Astrocyte (in vitro differentiated cells and primary cell): ENCODE measurements at regions not wholly inside any gene's neighbourhood (a gene's known extent, or its start where the extent isn't known, plus 50 kb on each side); places are given as distances from the start of the nearest gene placed in this dataset.

ENCODE experiments used
- DNase-seq: peaks from one replicate; pipeline ENCODE4 v3.0.0-alpha.2; 2010; ENCODE audit warnings: low read depth
- FAIRE-seq: peaks from 2 replicates; lab custom pipeline; 2011; peaks lifted over from hg19 to GRCh38; lab: Jason Lieb, UNC
- H2AFZ ChIP-seq: 2 replicates; pipeline ENCODE4 v1.6.0; 2012; ENCODE audit warnings: low read depth, low read length, inconsistent platforms
- H3K27ac ChIP-seq: 2 replicates; pipeline ENCODE4 v1.5.1; 2011; ENCODE audit warnings: low read depth, low read length, inconsistent platforms
- H3K27me3 ChIP-seq: 2 replicates; pipeline ENCODE4 v1.6.0; 2011; ENCODE audit warnings: low read length, inconsistent platforms; ENCODE audit not compliant: insufficient read depth
- H3K36me3 ChIP-seq: 2 replicates; pipeline ENCODE4 v1.5.1; 2011; ENCODE audit warnings: low read length, inconsistent platforms; ENCODE audit not compliant: insufficient read depth
- H3K4me1 ChIP-seq: 2 replicates; pipeline ENCODE4 v1.5.1; 2011; ENCODE audit warnings: low read length, inconsistent platforms; ENCODE audit not compliant: insufficient read depth
- H3K4me2 ChIP-seq: 2 replicates; pipeline ENCODE4 v1.6.0; 2012; ENCODE audit warnings: low read length, inconsistent platforms
- H3K4me3 ChIP-seq: 2 replicates; pipeline ENCODE4 v1.5.1; 2011; ENCODE audit warnings: low read depth, mild to moderate bottlenecking, low read length, inconsistent platforms; ENCODE audit not compliant: insufficient read depth
- H3K79me2 ChIP-seq: 2 replicates; pipeline ENCODE4 v1.6.0; 2012; ENCODE audit warnings: mild to moderate bottlenecking, low read length, inconsistent platforms; ENCODE audit not compliant: insufficient read depth
- H3K9ac ChIP-seq: 2 replicates; pipeline ENCODE4 v1.6.0; 2012; ENCODE audit warnings: mild to moderate bottlenecking, low read length, inconsistent platforms
- H3K9me3 ChIP-seq: 2 replicates; pipeline ENCODE4 v1.5.1; 2012; ENCODE audit warnings: low read depth, mild to moderate bottlenecking, low read length, inconsistent platforms; ENCODE audit not compliant: insufficient read depth
- H4K20me1 ChIP-seq: 2 replicates; pipeline ENCODE4 v1.6.0; 2012; ENCODE audit warnings: low read length, inconsistent platforms; ENCODE audit not compliant: insufficient read depth
- H3K27ac Mint-ChIP-seq: one replicate; pipeline ENCODE4 v1.8.0; 2021; ENCODE audit warnings: mild to moderate bottlenecking, mixed read lengths; ENCODE audit not compliant: unreplicated experiment
- H3K27me3 Mint-ChIP-seq: one replicate; pipeline ENCODE4 v1.8.0; 2021; ENCODE audit warnings: low read depth, mixed read lengths; ENCODE audit not compliant: unreplicated experiment
- H3K36me3 Mint-ChIP-seq: one replicate; pipeline ENCODE4 v1.8.0; 2021; ENCODE audit warnings: low read depth, mixed read lengths; ENCODE audit not compliant: unreplicated experiment
- H3K4me1 Mint-ChIP-seq: one replicate; pipeline ENCODE4 v1.8.0; 2021; ENCODE audit warnings: low read depth, mixed read lengths; ENCODE audit not compliant: unreplicated experiment
- H3K4me3 Mint-ChIP-seq: one replicate; pipeline ENCODE4 v1.8.0; 2021; ENCODE audit warnings: mild to moderate bottlenecking, moderate library complexity, mixed read lengths; ENCODE audit not compliant: unreplicated experiment
- H3K9me3 Mint-ChIP-seq: one replicate; pipeline ENCODE4 v1.8.0; 2021; ENCODE audit warnings: mild to moderate bottlenecking, mixed read lengths; ENCODE audit not compliant: unreplicated experiment
- EZH2 ChIP-seq: IDR thresholded peaks from 2 replicates; pipeline ENCODE4 v1.6.1; 2012; ENCODE audit warnings: mild to moderate bottlenecking, low read length, inconsistent platforms; ENCODE audit not compliant: insufficient read depth
- TF ChIP-seq, protein P1 (sequence below): IDR thresholded peaks from 2 replicates; pipeline ENCODE4 v1.5.1; 2011; ENCODE audit warnings: low read depth, mild to moderate bottlenecking, inconsistent platforms, low read length, moderate library complexity; ENCODE audit not compliant: insufficient read depth

DNA sequence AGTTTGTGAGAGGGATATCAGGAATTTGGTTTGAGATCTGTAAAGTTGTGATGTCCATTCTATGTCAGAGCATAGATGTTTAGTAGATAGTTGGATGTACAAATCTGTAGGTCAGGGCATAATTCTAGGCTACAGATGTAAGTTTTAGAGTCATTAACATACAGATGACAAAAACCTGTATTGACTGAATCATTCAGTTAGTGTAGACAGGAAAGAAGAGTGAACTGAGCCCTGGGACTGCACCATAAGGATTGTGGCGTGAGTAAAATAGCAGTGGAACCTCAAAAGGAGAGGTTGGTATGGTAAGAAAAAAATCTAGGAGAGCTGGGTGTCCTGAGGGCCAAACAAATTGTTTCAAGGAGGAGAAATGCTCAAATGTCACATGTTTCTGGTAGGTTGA is 73.1 kb upstream of the RPRM start:
- Mint-ChIP-seq H3K36me3 (no peaks in the 10 kb centered on the region), H3K9me3 (peaks cover 3% of the 10 kb centered on the region), H3K4me1 (no peaks in the 10 kb centered on the region), H3K27me3 (no peaks in the 10 kb centered on the region), H3K27ac (no peak overlapping the region), H3K4me3 (no peak overlapping the region)
- Histone ChIP-seq H3K4me3 (no peak overlapping the region), H3K27ac (no peak overlapping the region), H3K79me2 (no peaks in the 10 kb centered on the region), H3K36me3 (no peaks in the 10 kb centered on the region), H3K9me3 (no peaks in the 10 kb centered on the region), H4K20me1 (no peaks in the 10 kb centered on the region), H3K9ac (no peak overlapping the region), H3K4me1 (no peaks in the 10 kb centered on the region), H2AFZ (no peak overlapping the region), H3K27me3 (no peaks in the 10 kb centered on the region), H3K4me2 (no peak overlapping the region)
- DNase-seq, result no peak
- no peak for TF ChIP-seq EZH2
- TF ChIP-seq, protein P1, sequence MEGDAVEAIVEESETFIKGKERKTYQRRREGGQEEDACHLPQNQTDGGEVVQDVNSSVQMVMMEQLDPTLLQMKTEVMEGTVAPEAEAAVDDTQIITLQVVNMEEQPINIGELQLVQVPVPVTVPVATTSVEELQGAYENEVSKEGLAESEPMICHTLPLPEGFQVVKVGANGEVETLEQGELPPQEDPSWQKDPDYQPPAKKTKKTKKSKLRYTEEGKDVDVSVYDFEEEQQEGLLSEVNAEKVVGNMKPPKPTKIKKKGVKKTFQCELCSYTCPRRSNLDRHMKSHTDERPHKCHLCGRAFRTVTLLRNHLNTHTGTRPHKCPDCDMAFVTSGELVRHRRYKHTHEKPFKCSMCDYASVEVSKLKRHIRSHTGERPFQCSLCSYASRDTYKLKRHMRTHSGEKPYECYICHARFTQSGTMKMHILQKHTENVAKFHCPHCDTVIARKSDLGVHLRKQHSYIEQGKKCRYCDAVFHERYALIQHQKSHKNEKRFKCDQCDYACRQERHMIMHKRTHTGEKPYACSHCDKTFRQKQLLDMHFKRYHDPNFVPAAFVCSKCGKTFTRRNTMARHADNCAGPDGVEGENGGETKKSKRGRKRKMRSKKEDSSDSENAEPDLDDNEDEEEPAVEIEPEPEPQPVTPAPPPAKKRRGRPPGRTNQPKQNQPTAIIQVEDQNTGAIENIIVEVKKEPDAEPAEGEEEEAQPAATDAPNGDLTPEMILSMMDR, result no peak
- FAIRE-seq, result no peak

DNA sequence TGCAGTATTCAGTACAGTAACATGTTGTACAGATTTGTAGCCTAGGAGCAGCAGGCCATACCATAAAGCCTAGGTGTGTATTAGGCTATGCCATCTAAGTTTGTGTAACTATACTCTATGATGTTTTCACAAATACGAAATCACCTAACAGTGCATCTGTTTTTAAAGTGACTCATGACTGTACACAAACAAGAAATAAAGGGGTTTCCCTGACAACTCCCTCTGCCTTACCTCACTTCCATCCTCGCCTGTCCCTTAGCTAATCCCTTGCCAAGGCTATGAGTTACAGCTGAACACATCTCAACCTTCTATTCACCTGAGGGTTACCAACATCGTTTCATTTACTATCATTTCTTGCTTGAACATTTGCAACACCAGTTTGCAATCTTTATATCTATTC is 78.6 kb upstream of the RPRM start:
- H3K27me3 ChIP-seq, result no peaks in the 10 kb centered on the region
- Mint-ChIP-seq H3K4me3 (no peak overlapping the region), H3K27ac (no peak overlapping the region), H3K9me3 (peaks cover 3% of the 10 kb centered on the region), H3K27me3 (no peaks in the 10 kb centered on the region), H3K4me1 (no peaks in the 10 kb centered on the region), H3K36me3 (no peaks in the 10 kb centered on the region)
- TF ChIP-seq EZH2, result no peak
- TF ChIP-seq, protein P1, result no peak
- H3K4me1 ChIP-seq, result no peaks in the 10 kb centered on the region
- no peak overlapping the region for H3K9ac ChIP-seq
- no peak overlapping the region for H2AFZ ChIP-seq
- no peaks in the 10 kb centered on the region for H3K79me2 ChIP-seq
- no peak for DNase-seq
- no peaks in the 10 kb centered on the region for H3K9me3 ChIP-seq
- no peak overlapping the region for H3K4me2 ChIP-seq
- no peaks in the 10 kb centered on the region for H4K20me1 ChIP-seq
- no peaks in the 10 kb centered on the region for H3K36me3 ChIP-seq
- no peak overlapping the region for H3K27ac ChIP-seq
- H3K4me3 ChIP-seq, result no peak overlapping the region
- FAIRE-seq, result no peak

DNA sequence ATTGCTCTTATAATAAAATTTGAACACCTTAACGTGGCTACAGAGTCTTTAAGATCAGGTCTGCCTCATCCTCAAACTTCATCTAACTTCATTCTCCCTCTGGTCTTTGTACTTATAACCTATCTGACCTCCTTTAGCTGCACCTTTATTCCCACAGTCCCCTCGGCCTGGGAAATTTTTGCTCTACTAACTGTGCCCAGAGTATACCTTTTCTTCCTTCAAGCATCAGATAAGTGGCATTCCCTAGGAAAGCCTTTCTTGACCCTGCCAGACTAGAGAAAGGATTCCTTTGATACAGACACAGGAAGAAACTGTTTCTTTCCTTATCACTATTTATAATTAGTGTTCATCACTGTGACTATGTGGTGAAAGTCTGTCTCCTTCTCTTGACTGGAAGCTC is 79.2 kb upstream of the RPRM start:
- no peaks in the 10 kb centered on the region for H3K36me3 ChIP-seq
- Mint-ChIP-seq H3K27ac (no peak overlapping the region), H3K4me1 (no peaks in the 10 kb centered on the region), H3K9me3 (peaks cover 3% of the 10 kb centered on the region), H3K36me3 (no peaks in the 10 kb centered on the region), H3K4me3 (no peak overlapping the region), H3K27me3 (no peaks in the 10 kb centered on the region)
- no peak for FAIRE-seq
- H3K27ac ChIP-seq, result no peak overlapping the region
- H3K4me1 ChIP-seq, result no peaks in the 10 kb centered on the region
- H3K9ac ChIP-seq, result no peak overlapping the region
- TF ChIP-seq, protein P1, result no peak
- TF ChIP-seq EZH2, result no peak
- no peak overlapping the region for H3K4me3 ChIP-seq
- no peak for DNase-seq
- H3K27me3 ChIP-seq, result no peaks in the 10 kb centered on the region
- H4K20me1 ChIP-seq, result no peaks in the 10 kb centered on the region
- no peaks in the 10 kb centered on the region for H3K79me2 ChIP-seq
- no peaks in the 10 kb centered on the region for H3K9me3 ChIP-seq
- no peak overlapping the region for H2AFZ ChIP-seq
- no peak overlapping the region for H3K4me2 ChIP-seq
